ENCODE measurements at regions not wholly inside any gene's neighbourhood (a gene's known extent, or its start where the extent isn't known, plus 50 kb on each side); places are given as distances from the start of the nearest gene placed in this dataset.

GRCh38 chr6:27176096-27176495 is 71.4 kb upstream of the PRSS16 start:
- TF ChIP-seq POLR2A (IDR thresholded peaks at IDR 0.05) (no peak), CTCF (IDR thresholded peaks at IDR 0.05) (no peak)

All from ovary (tissue), 3 donors.